SK-N-SH (cell line): ENCODE measurements at regions not wholly inside any gene's neighbourhood (a gene's known extent, or its start where the extent isn't known, plus 50 kb on each side); places are given as distances from the start of the nearest gene placed in this dataset.
A peak's percentile ranks its signal among the peaks of the same experiment; 100 is the strongest.

ENCODE experiments used
- ELF1 ChIP-seq: IDR thresholded peaks from 2 replicates; pipeline ENCODE4 v1.4.0; 2012
- JUND ChIP-seq: IDR thresholded peaks from 2 replicates; pipeline ENCODE4 v1.4.0; 2012
- POLR2AphosphoS5 ChIP-seq: IDR thresholded peaks from 2 replicates; pipeline ENCODE4 v1.6.1; 2012; ENCODE audit warnings: low read depth, low read length
- SIN3A ChIP-seq: IDR thresholded peaks from 2 replicates; pipeline ENCODE4 v1.6.1; 2012; ENCODE audit warnings: low read depth, mild to moderate bottlenecking, low read length, moderate library complexity, borderline replicate concordance
- TCF12 ChIP-seq: IDR thresholded peaks from 2 replicates; pipeline ENCODE4 v1.4.0; 2012
- YY1 ChIP-seq: IDR thresholded peaks from 2 replicates; pipeline ENCODE4 v1.4.0; 2012; ENCODE audit warnings: low read depth, mild to moderate bottlenecking
- TF ChIP-seq, protein P1 (sequence below): fragments of 200-600 bp; sonication (generic); IDR thresholded peaks from 2 replicates; pipeline ENCODE4 v1.6.1; 2017; ENCODE audit warnings: antibody characterized with exemption, mild to moderate bottlenecking, moderate library complexity

- TF ChIP-seq, protein P1, sequence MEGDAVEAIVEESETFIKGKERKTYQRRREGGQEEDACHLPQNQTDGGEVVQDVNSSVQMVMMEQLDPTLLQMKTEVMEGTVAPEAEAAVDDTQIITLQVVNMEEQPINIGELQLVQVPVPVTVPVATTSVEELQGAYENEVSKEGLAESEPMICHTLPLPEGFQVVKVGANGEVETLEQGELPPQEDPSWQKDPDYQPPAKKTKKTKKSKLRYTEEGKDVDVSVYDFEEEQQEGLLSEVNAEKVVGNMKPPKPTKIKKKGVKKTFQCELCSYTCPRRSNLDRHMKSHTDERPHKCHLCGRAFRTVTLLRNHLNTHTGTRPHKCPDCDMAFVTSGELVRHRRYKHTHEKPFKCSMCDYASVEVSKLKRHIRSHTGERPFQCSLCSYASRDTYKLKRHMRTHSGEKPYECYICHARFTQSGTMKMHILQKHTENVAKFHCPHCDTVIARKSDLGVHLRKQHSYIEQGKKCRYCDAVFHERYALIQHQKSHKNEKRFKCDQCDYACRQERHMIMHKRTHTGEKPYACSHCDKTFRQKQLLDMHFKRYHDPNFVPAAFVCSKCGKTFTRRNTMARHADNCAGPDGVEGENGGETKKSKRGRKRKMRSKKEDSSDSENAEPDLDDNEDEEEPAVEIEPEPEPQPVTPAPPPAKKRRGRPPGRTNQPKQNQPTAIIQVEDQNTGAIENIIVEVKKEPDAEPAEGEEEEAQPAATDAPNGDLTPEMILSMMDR, result no peak
- TF ChIP-seq POLR2AphosphoS5 (no peak), JUND (0 out of 2 replicates have a peak, but pooled peaks have one; percentile 15), YY1 (no peak), ELF1 (no peak), TCF12 (no peak), SIN3A (no peak)
Observed at GRCh38 chr18:67402543-67402942, 114.0 kb downstream of the DSEL start.
